NT2/D1 (cell line): ENCODE measurements at regions not wholly inside any gene's neighbourhood (a gene's known extent, or its start where the extent isn't known, plus 50 kb on each side); places are given as distances from the start of the nearest gene placed in this dataset.
"Not testable (repeated sequence)": the region's sequence is repeated elsewhere in the genome, so short reads cannot be mapped to it uniquely, and the experiment has no call there.

Source experiments
- DNase-seq: peaks from one replicate; pipeline ENCODE4 v3.0.0-alpha.2; 2011; ENCODE audit warnings: low read depth, low spot score
- H3K27me3 ChIP-seq: 2 replicates; pipeline ENCODE4 v1.6.0; 2011; ENCODE audit warnings: mild to moderate bottlenecking; ENCODE audit not compliant: insufficient read length, insufficient read depth
- H3K36me3 ChIP-seq: 2 replicates; pipeline ENCODE4 v1.6.1; 2011; ENCODE audit warnings: mild to moderate bottlenecking, low read length, mixed read lengths; ENCODE audit not compliant: insufficient read depth, insufficient read length
- H3K4me1 ChIP-seq: 2 replicates; pipeline ENCODE4 v1.5.1; 2011; ENCODE audit not compliant: insufficient read depth, insufficient read length
- H3K4me3 ChIP-seq: 2 replicates; pipeline ENCODE4 v1.5.1; 2011; ENCODE audit warnings: low read depth; ENCODE audit not compliant: insufficient read length
- H3K9ac ChIP-seq: 2 replicates; pipeline ENCODE4 v1.6.0; 2011; ENCODE audit warnings: low read depth; ENCODE audit not compliant: insufficient read length
- H3K9me3 ChIP-seq: 2 replicates; pipeline ENCODE4 v1.5.1; 2011; ENCODE audit warnings: mild to moderate bottlenecking, low read length; ENCODE audit not compliant: insufficient read depth
- SUZ12 ChIP-seq: IDR thresholded peaks from 2 replicates; pipeline ENCODE4 v1.6.1; 2011; ENCODE audit not compliant: insufficient read length, insufficient read depth; ENCODE audit errors: extremely low read depth
- YY1 ChIP-seq: IDR thresholded peaks from 2 replicates; pipeline ENCODE4 v1.6.1; 2011; ENCODE audit not compliant: insufficient read length, insufficient read depth
- ZNF274 ChIP-seq: IDR thresholded peaks from 2 replicates; pipeline ENCODE4 v1.6.1; 2011; ENCODE audit warnings: mild to moderate bottlenecking, low read depth, low read length

DNA sequence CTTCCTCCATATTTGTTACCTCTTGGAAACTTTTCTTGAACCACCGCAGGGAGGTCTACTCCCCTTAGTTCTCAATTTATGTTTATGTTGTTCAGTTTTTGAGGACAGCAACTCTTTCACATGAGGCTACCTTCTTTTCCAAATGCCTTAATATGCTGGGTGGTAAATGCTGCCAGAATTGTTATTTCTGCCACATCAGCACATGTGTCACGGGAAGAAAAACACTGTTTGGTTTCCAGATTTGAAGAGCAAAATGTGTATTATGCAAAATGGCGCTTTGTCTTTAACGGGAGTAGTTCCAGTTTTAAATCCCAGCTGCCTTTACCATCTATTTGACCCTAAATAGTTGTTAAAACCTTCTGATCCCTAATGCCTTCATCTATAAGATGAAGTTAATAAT is 606.2 kb upstream of the TBL1XR1 start:
- DNase-seq = no peak
- TF ChIP-seq ZNF274 (no peak), SUZ12 (no peak), YY1 (no peak)
- Histone ChIP-seq H3K4me3 (no peak overlapping the region), H3K36me3 (no peaks in the 10 kb centered on the region), H3K9ac (no peak overlapping the region), H3K9me3 (no peaks in the 10 kb centered on the region; the same call in 1 of the 2 replicates), H3K27me3 (no peaks in the 10 kb centered on the region), H3K4me1 (no peaks in the 10 kb centered on the region)

DNA sequence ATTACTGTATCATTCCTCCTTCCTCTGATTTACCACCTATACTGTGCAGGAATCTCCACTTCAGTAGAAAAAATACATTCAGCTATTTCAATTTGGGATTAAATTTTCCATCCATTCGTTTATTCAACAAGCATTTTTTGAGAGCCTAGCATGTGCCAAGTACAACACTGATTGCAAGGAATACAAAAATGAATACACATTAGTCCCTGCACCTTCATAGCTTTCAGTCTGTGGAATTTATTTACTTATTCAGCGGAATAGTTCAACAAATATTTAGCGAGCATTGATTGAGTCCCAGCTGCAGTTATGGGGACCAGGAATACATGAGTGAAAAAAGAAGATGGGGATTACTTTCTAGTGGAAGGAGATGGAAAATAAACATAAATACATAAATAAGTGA is 606.8 kb upstream of the TBL1XR1 start:
- DNase-seq = no peak
- Histone ChIP-seq H3K4me1 (no peaks in the 10 kb centered on the region), H3K9ac (no peak overlapping the region), H3K36me3 (no peaks in the 10 kb centered on the region), H3K4me3 (no peak overlapping the region), H3K9me3 (peaks cover 1% of the 10 kb centered on the region; the same call in 1 of the 2 replicates), H3K27me3 (no peaks in the 10 kb centered on the region)
- no peak for TF ChIP-seq YY1
- no peak for TF ChIP-seq SUZ12
- no peak for TF ChIP-seq ZNF274

DNA sequence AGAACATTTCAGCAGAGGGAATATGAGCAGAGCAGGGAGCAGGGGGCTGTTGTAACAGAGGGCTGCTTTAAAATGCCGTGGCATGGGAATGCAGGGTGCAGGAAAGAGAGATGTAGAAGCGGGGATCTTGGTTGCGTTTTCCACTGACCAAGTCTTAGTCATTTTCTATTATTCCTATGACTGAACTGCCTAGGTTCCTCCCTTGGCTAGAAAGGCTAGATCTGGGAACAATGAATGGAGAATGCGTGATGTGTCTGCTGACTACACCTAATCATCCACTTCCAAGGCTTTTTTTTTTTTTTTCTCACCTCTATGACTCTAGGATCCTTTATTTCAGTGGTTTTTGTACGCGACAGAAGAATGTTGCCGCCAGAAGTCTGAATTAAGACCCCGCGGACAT is 607.4 kb upstream of the TBL1XR1 start:
- Histone ChIP-seq H3K9ac (no peak overlapping the region), H3K9me3 (peaks cover 7% of the 10 kb centered on the region; the same call in 1 of the 2 replicates), H3K4me3 (no peak overlapping the region), H3K27me3 (no peaks in the 10 kb centered on the region), H3K4me1 (no peaks in the 10 kb centered on the region), H3K36me3 (no peaks in the 10 kb centered on the region)
- no peak for DNase-seq
- no peak for TF ChIP-seq SUZ12
- TF ChIP-seq YY1 = no peak
- no peak for TF ChIP-seq ZNF274

DNA sequence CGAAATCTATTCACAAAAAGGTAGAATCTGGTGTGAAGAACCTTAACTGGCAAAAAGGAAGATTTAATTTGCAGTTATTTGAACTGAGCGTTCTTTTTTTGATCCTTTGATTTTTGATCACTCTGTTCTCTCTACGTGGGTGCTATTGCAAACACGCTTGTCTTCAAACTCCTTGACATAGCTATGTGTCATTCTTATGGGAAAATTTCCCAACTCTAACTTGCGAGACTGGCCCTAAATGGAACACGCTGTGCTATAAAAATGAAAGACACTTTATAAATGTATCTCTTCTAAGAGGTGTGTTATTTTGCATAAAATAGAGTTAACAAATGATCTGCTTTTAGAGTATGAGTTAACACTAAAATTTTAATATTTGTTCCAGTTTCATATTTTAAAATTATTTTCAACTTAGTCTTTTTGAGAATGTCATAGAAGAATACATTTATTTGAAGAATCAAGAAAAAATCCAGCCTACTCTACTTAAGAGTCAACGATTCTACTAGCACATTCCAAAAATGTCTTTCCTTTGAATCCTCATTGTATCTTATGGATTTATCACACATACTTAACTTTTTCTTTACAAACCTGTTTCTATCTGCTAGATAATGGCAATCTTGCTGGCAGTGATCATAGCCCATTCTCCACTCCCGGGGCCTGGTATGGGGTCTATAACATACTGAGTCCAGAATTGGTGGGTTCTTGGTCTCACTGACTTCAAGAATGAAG is 610.0 kb upstream of the TBL1XR1 start:
- no peaks in the 10 kb centered on the region for H3K36me3 ChIP-seq
- peaks cover 7% of the 10 kb centered on the region; the same call in 1 of the 2 replicates for H3K9me3 ChIP-seq
- DNase-seq = no peak
- TF ChIP-seq ZNF274 (no peak), YY1 (no peak), SUZ12 (no peak)
- no peak overlapping the region for H3K4me3 ChIP-seq
- H3K27me3 ChIP-seq = no peaks in the 10 kb centered on the region
- no peak overlapping the region for H3K9ac ChIP-seq
- H3K4me1 ChIP-seq = no peaks in the 10 kb centered on the region

DNA sequence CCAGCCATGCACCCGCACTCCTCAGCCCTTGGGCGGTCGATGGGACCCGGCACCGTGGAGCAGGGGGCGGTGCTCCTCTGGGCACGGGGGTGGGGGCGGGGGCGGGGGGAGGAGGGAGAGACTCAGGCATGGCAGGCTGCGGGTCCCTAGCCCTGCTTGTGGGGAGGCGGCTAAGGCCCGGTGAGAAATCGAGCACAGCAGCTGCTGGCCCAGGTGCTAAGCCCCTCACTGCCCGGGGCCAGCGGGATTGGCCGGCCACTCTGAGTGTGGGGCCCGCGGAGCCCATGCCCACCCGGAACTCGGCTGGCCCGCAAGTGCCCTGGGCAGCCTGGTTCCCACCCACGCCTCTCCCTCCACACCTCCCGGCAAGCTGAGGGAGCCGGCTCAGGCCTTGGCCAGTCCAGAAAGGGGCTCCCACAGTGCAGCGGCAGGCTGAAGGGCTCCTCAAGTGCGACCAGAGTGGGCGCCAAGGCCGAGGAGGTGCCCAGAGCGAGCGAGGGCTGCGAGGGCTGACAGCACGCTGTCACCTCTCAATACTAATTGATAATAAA is 611.7 kb upstream of the TBL1XR1 start:
- not testable (repeated sequence) for H3K27me3 ChIP-seq, H3K9me3 ChIP-seq, H3K9ac ChIP-seq, H3K4me3 ChIP-seq, H3K4me1 ChIP-seq, DNase-seq, H3K36me3 ChIP-seq

DNA sequence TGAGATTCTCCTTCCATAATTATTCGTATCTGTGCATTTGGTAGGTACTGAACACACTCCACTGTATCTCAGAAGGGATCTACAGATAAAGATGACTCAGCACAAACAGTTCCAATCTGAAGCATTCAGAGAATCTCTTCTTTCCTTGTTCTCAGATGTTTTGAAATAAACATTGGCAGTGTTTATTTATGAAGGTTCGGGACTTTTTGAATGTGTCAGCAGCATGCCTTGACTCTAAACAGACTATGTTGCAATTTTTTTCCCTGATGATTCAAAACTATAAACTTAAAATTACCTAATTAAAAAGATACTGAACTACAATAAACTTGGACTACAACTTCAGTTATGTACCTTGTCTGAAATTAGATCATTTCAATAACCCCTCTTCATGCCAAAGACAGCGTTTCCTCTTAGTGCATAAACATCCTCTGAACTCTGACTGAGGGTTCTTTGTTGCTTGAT is 612.9 kb upstream of the TBL1XR1 start:
- DNase-seq = no peak
- Histone ChIP-seq H3K4me3 (no peak overlapping the region), H3K4me1 (no peaks in the 10 kb centered on the region), H3K9ac (no peak overlapping the region), H3K27me3 (no peaks in the 10 kb centered on the region), H3K36me3 (no peaks in the 10 kb centered on the region), H3K9me3 (peaks cover 7% of the 10 kb centered on the region)
- TF ChIP-seq YY1 (no peak), SUZ12 (no peak), ZNF274 (no peak)

DNA sequence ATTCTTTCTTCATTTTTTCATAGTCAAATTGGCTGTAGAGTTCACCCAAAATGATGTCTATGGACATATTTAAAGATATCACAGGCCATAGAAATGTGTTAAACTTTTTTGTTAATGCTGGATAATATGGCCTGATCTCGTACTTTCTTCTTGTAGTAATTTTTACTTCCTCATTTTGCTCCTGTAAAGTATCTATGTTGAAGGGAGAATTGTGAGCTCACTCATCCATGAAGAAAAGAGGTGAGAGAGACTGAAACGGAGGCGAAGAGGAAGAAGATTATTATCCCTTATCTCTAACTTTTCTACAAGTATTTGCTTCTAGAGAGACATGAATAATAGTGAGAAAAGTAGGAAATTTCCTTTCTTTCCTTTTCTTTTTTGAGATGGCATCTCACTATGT is 613.8 kb upstream of the TBL1XR1 start:
- DNase-seq = no peak
- TF ChIP-seq SUZ12 = no peak
- no peak for TF ChIP-seq ZNF274
- TF ChIP-seq YY1 = no peak
- Histone ChIP-seq H3K27me3 (no peaks in the 10 kb centered on the region), H3K4me1 (no peaks in the 10 kb centered on the region), H3K36me3 (no peaks in the 10 kb centered on the region), H3K4me3 (no peak overlapping the region), H3K9me3 (peaks cover 7% of the 10 kb centered on the region), H3K9ac (no peak overlapping the region)
